ENCODE measurements at regions not wholly inside any gene's neighbourhood (a gene's known extent, or its start where the extent isn't known, plus 50 kb on each side); places are given as distances from the start of the nearest gene placed in this dataset.

- TF ChIP-seq, protein P1, sequence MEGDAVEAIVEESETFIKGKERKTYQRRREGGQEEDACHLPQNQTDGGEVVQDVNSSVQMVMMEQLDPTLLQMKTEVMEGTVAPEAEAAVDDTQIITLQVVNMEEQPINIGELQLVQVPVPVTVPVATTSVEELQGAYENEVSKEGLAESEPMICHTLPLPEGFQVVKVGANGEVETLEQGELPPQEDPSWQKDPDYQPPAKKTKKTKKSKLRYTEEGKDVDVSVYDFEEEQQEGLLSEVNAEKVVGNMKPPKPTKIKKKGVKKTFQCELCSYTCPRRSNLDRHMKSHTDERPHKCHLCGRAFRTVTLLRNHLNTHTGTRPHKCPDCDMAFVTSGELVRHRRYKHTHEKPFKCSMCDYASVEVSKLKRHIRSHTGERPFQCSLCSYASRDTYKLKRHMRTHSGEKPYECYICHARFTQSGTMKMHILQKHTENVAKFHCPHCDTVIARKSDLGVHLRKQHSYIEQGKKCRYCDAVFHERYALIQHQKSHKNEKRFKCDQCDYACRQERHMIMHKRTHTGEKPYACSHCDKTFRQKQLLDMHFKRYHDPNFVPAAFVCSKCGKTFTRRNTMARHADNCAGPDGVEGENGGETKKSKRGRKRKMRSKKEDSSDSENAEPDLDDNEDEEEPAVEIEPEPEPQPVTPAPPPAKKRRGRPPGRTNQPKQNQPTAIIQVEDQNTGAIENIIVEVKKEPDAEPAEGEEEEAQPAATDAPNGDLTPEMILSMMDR (IDR thresholded peaks at IDR 0.05), result no peak
- TF ChIP-seq EZH2 (IDR thresholded peaks at IDR 0.05; ENCODE audit: borderline replicate concordance, insufficient read depth, low read depth, low read length, poor library complexity, severe bottlenecking), result no peak
Measured at GRCh38 chr12:127648321-127648720, 618.6 kb upstream of the TMEM132C start.

Measured in B cell (primary cell).